GM12874 (cell line): ENCODE measurements at regions not wholly inside any gene's neighbourhood (a gene's known extent, or its start where the extent isn't known, plus 50 kb on each side); places are given as distances from the start of the nearest gene placed in this dataset.

Source experiments
- CTCF ChIP-seq: IDR thresholded peaks from 2 replicates; pipeline ENCODE4 v1.5.1; 2011; ENCODE audit warnings: low read depth, mild to moderate bottlenecking, control low read depth, low read length, moderate library complexity; ENCODE audit not compliant: insufficient read depth

DNA sequence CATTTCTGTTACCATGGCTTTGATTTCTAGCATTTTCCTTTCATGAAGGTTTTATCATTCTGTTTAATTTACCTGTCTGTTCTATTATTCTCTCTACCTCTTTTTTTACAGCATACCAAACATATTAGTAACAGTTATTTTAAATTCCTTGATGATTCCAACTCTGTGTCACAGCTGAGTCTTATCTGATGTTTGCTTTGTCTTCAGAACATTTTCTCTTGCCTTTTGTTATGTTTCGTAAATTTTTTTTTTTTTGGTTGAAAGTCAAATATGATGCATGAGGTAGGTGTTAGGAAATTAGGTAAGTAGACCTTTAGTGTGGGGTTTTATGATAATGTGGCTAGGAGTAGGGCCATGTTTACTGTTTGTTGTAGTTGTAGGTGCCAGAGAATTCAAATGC, 496.4 kb downstream of the FOXG1 start:
- TF ChIP-seq CTCF: no peak

DNA sequence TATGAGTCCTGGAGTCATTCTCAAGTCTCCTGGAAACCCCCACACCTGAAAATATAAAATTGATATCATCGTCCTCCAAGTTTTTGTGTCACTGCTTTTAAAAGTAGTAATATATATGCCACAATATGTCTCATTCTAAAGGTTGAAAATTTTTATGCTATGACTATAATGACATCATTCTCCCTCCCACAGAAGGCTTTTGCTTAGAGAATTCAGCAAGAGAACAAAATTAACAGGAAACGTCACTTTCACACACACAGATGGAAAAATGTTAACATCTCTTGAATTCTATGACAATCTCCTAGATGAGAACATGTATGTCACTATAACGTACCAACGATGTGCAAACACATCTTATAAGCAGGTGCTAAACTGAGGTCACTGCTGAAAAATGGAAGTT, 498.3 kb downstream of the FOXG1 start:
- no peak for TF ChIP-seq CTCF

DNA sequence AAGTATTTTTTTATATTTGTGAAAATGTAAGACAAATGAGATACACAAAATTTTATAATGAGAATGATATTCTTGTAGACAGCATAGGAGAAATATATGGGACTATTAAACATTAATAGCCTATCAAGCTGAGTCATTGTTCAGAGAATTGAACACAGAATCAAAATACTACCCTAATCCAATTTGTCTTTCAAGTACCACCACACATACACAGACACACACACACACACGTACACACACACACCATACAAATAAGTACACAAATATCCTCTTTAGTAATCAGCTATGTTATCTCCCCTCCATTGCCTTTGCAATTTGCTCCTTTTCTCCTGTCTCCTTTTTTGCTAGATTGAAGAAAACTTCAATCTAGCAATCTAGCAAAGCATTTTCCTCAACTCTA, 499.3 kb downstream of the FOXG1 start:
- no peak for TF ChIP-seq CTCF

GRCh38 chr14:29271669-29272068, 505.1 kb downstream of the FOXG1 start:
- TF ChIP-seq CTCF: no peak

GRCh38 chr14:29273513-29273912, 506.9 kb downstream of the FOXG1 start:
- no peak for TF ChIP-seq CTCF

DNA sequence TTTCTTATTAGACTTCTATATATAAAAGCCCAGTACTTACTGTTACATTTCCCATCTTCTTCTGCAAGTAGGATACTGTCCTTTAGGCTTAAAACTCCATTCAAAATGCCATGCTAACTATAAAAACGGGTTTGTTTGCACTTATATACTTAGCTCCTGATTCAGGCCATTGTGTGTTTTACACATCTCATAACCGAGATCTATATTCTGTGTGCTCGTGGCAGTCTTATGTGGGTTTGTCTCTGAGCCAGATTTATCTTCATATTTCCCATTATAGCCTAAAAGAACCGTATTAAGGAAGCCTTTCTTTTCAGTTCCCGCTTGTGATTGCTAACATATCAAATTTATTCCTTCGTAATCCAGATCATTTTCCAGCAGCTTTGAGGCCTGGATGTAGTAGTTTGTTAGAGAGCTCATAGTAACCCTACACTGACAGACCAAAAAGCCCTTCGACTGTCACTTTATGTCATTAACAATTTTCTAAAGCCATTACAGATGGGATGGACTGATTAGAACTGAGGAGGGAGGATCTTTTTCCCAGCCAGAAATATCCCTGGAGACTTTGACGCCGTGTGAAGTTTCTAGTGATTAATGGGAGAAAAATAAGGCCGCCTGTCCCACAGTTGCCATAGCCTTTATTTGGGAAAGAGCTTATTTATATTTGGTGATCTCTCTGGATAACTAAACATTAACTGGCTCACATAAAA, 508.5 kb downstream of the FOXG1 start:
- TF ChIP-seq CTCF: no peak

DNA sequence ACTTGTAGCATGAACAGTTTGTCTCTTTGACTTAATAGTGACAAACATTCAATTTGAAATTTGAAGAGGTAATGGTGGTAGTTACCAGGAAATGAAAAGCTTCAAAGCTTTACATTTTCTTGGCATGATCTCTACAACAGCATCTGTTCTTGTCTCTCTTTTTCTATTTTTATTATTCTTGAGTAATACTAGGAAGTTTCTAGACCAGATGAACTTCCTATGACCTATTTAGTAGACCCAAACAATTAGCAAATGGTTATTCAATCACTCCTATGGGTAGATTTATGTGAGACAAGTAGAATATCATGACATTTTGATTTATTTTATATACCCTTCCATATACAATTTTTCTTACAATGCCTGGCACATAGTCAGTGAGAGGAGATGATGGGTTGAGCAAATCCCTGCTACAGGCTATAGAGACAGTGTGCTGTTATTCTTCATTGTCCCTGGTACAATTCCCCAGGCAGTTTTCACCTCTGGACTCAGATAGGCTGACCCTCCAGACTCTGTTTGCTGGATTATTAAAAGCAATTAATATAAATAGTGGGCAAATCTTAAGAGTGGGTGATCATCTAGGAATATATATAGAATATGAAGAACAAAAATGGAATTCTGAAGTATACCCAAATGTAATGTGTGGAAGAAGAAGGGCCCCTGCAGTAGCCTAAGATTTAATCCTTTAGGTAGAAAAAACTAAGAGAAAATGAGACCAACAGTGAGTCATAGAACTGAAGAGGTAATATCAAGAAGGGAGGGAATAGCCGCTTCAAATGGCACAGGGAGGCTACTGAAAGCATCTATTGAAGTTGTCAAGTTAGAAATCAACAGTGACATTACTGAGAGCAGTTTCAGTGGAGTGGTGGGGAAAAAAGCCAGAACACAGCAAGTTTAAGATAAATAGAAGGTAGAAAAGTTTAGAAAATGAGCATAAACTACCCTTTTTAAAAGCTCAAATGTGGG, 512.0 kb downstream of the FOXG1 start:
- TF ChIP-seq CTCF: no peak
